ENCODE measurements at regions not wholly inside any gene's neighbourhood (a gene's known extent, or its start where the extent isn't known, plus 50 kb on each side); places are given as distances from the start of the nearest gene placed in this dataset.

DNA sequence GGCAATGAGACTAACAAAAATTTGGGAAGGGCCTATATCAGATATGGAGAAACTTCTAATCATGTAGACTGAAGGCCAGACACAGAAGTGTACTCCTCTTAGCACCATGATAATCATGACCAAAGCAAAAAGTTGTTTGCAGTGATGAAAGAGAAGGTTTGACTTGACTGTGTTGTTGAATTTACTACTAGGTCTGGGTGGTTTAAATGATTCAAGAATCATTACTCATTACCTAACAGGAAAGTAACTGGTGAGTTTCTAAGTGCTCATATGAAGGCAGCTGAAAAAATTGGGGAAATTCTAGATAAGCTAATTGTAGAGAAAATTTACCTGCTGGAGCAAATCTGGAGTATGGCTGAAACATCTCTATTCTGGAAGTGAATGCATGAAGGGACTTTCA, 451.5 kb upstream of the SORCS1 start:
- Histone ChIP-seq H3K9me3 (ENCODE audit: control insufficient read depth in 5 of 5, low read length in 5 of 5) (no peaks in the 10 kb centered on the region), H3K27me3 (ENCODE audit: control insufficient read depth in 5 of 5, insufficient read depth in 4 of 5, low read length in 5 of 5) (no peaks in the 10 kb centered on the region), H3K9ac (ENCODE audit: low read length in 5 of 5) (no peak overlapping the region), H3K4me1 (ENCODE audit: control insufficient read depth in 5 of 5, insufficient read depth in 5 of 5, low read length in 5 of 5) (peaks cover 0 to 5% (median 4%) of the 10 kb centered on the region in 5 donors), H3K27ac (ENCODE audit: low read depth, low read length) (no peak overlapping the region), H3K4me3 (ENCODE audit: low read depth in 1 of 5, low read length in 5 of 5) (no peak overlapping the region), H3K36me3 (ENCODE audit: control insufficient read depth in 5 of 5, insufficient read depth in 5 of 5, low read length in 5 of 5) (no peaks in the 10 kb centered on the region)

- no peak overlapping the region for H3K9ac ChIP-seq (ENCODE audit: low read length in 5 of 5)
Measured at GRCh38 chr10:107614939-107615685, 450.6 kb upstream of the SORCS1 start.

GRCh38 chr10:107611115-107611514, 446.6 kb upstream of the SORCS1 start:
- Histone ChIP-seq H3K9ac (ENCODE audit: low read length in 5 of 5) (no peak overlapping the region), H3K27me3 (ENCODE audit: control insufficient read depth in 5 of 5, insufficient read depth in 4 of 5, low read length in 5 of 5) (no peaks in the 10 kb centered on the region), H3K4me3 (ENCODE audit: low read depth in 1 of 5, low read length in 5 of 5) (no peak overlapping the region), H3K9me3 (ENCODE audit: control insufficient read depth in 5 of 5, low read length in 5 of 5) (no peaks in the 10 kb centered on the region), H3K27ac (ENCODE audit: low read depth, low read length) (no peak overlapping the region), H3K36me3 (ENCODE audit: control insufficient read depth in 5 of 5, insufficient read depth in 5 of 5, low read length in 5 of 5) (no peaks in the 10 kb centered on the region), H3K4me1 (ENCODE audit: control insufficient read depth in 5 of 5, insufficient read depth in 5 of 5, low read length in 5 of 5) (peaks cover 0 to 2% (median 0%) of the 10 kb centered on the region in 5 donors)

More at GRCh38 chr10:107614939-107615685, 450.6 kb upstream of the SORCS1 start:
- Histone ChIP-seq H3K36me3 (ENCODE audit: control insufficient read depth in 5 of 5, insufficient read depth in 5 of 5, low read length in 5 of 5) (no peaks in the 10 kb centered on the region), H3K27ac (ENCODE audit: low read depth, low read length) (no peak overlapping the region), H3K4me3 (ENCODE audit: low read depth in 1 of 5, low read length in 5 of 5) (no peak overlapping the region), H3K27me3 (ENCODE audit: control insufficient read depth in 5 of 5, insufficient read depth in 4 of 5, low read length in 5 of 5) (no peaks in the 10 kb centered on the region), H3K9me3 (ENCODE audit: control insufficient read depth in 5 of 5, low read length in 5 of 5) (no peaks in the 10 kb centered on the region), H3K4me1 (ENCODE audit: control insufficient read depth in 5 of 5, insufficient read depth in 5 of 5, low read length in 5 of 5) (peaks cover 0 to 5% (median 4%) of the 10 kb centered on the region in 5 donors)

GRCh38 chr10:107589081-107589480, 424.6 kb upstream of the SORCS1 start:
- Histone ChIP-seq H3K36me3 (ENCODE audit: control insufficient read depth in 5 of 5, insufficient read depth in 5 of 5, low read length in 5 of 5) (no peaks in the 10 kb centered on the region), H3K27ac (ENCODE audit: low read depth, low read length) (no peak overlapping the region), H3K4me3 (ENCODE audit: low read depth in 1 of 5, low read length in 5 of 5) (no peak overlapping the region)

GRCh38 chr10:107585630-107586029, 421.1 kb upstream of the SORCS1 start:
- H3K36me3 ChIP-seq (ENCODE audit: control insufficient read depth in 5 of 5, insufficient read depth in 5 of 5, low read length in 5 of 5), result no peaks in the 10 kb centered on the region
- no peak overlapping the region for H3K9ac ChIP-seq (ENCODE audit: low read length in 5 of 5)
- peaks cover 0 to 19% (median 9%) of the 10 kb centered on the region in 5 donors for H3K9me3 ChIP-seq (ENCODE audit: control insufficient read depth in 5 of 5, low read length in 5 of 5)
- no peaks in the 10 kb centered on the region for H3K27me3 ChIP-seq (ENCODE audit: control insufficient read depth in 5 of 5, insufficient read depth in 4 of 5, low read length in 5 of 5)
- H3K4me3 ChIP-seq (ENCODE audit: low read depth in 1 of 5, low read length in 5 of 5), result no peak overlapping the region
- H3K27ac ChIP-seq (ENCODE audit: low read depth, low read length), result no peak overlapping the region
- no peaks in the 10 kb centered on the region for H3K4me1 ChIP-seq (ENCODE audit: control insufficient read depth in 5 of 5, insufficient read depth in 5 of 5, low read length in 5 of 5)

More at GRCh38 chr10:107589081-107589480, 424.6 kb upstream of the SORCS1 start:
- Histone ChIP-seq H3K9me3 (ENCODE audit: control insufficient read depth in 5 of 5, low read length in 5 of 5) (peaks cover 0 to 19% (median 9%) of the 10 kb centered on the region in 5 donors), H3K27me3 (ENCODE audit: control insufficient read depth in 5 of 5, insufficient read depth in 4 of 5, low read length in 5 of 5) (no peaks in the 10 kb centered on the region), H3K4me1 (ENCODE audit: control insufficient read depth in 5 of 5, insufficient read depth in 5 of 5, low read length in 5 of 5) (no peaks in the 10 kb centered on the region), H3K9ac (ENCODE audit: low read length in 5 of 5) (no peak overlapping the region)

DNA sequence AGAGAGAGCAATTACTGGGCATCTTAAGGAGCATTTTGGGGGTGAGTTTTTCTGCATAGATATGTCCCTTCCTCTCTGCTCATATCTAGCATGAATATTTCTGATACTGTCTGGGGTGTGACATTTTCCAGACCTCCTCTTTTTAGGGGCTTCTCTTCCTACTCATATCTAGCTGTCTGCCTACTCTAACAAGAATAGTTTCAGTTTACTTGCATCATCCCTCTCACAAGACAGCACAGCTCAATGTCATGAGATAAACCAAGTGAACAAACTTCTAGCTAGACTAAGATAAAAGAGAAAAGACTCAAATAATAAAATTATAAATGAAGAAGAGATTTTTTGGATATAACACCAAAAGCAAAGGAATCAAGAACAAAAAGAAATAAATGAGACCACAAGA, 419.5 kb upstream of the SORCS1 start:
- Histone ChIP-seq H3K9ac (ENCODE audit: low read length in 5 of 5) (no peak overlapping the region), H3K4me3 (ENCODE audit: low read depth in 1 of 5, low read length in 5 of 5) (no peak overlapping the region), H3K27ac (ENCODE audit: low read depth, low read length) (no peak overlapping the region), H3K4me1 (ENCODE audit: control insufficient read depth in 5 of 5, insufficient read depth in 5 of 5, low read length in 5 of 5) (no peaks in the 10 kb centered on the region), H3K9me3 (ENCODE audit: control insufficient read depth in 5 of 5, low read length in 5 of 5) (peaks cover 0 to 19% (median 9%) of the 10 kb centered on the region in 5 donors), H3K36me3 (ENCODE audit: control insufficient read depth in 5 of 5, insufficient read depth in 5 of 5, low read length in 5 of 5) (no peaks in the 10 kb centered on the region), H3K27me3 (ENCODE audit: control insufficient read depth in 5 of 5, insufficient read depth in 4 of 5, low read length in 5 of 5) (no peaks in the 10 kb centered on the region)

- Histone ChIP-seq H3K27ac (ENCODE audit: low read depth, low read length) (no peak overlapping the region), H3K4me1 (ENCODE audit: control insufficient read depth in 5 of 5, insufficient read depth in 5 of 5, low read length in 5 of 5) (peaks cover 0 to 11% (median 9%) of the 10 kb centered on the region in 5 donors), H3K36me3 (ENCODE audit: control insufficient read depth in 5 of 5, insufficient read depth in 5 of 5, low read length in 5 of 5) (no peaks in the 10 kb centered on the region), H3K4me3 (ENCODE audit: low read depth in 1 of 5, low read length in 5 of 5) (no peak overlapping the region), H3K27me3 (ENCODE audit: control insufficient read depth in 5 of 5, insufficient read depth in 4 of 5, low read length in 5 of 5) (no peaks in the 10 kb centered on the region), H3K9me3 (ENCODE audit: control insufficient read depth in 5 of 5, low read length in 5 of 5) (no peaks in the 10 kb centered on the region), H3K9ac (ENCODE audit: low read length in 5 of 5) (no peak overlapping the region)
Measured at GRCh38 chr10:107579970-107580369, 415.5 kb upstream of the SORCS1 start.

GRCh38 chr10:107577221-107577620, 412.7 kb upstream of the SORCS1 start:
- no peaks in the 10 kb centered on the region for H3K27me3 ChIP-seq (ENCODE audit: control insufficient read depth in 5 of 5, insufficient read depth in 4 of 5, low read length in 5 of 5)
- H3K36me3 ChIP-seq (ENCODE audit: control insufficient read depth in 5 of 5, insufficient read depth in 5 of 5, low read length in 5 of 5), result no peaks in the 10 kb centered on the region
- H3K9me3 ChIP-seq (ENCODE audit: control insufficient read depth in 5 of 5, low read length in 5 of 5), result no peaks in the 10 kb centered on the region
- H3K4me1 ChIP-seq (ENCODE audit: control insufficient read depth in 5 of 5, insufficient read depth in 5 of 5, low read length in 5 of 5), result peaks cover 0 to 11% (median 9%) of the 10 kb centered on the region in 5 donors
- no peak overlapping the region for H3K27ac ChIP-seq (ENCODE audit: low read depth, low read length)
- no peak overlapping the region for H3K4me3 ChIP-seq (ENCODE audit: low read depth in 1 of 5, low read length in 5 of 5)
- H3K9ac ChIP-seq (ENCODE audit: low read length in 5 of 5), result no peak overlapping the region

GRCh38 chr10:107576746-107577145, 412.2 kb upstream of the SORCS1 start:
- no peak overlapping the region for H3K9ac ChIP-seq (ENCODE audit: low read length in 5 of 5)
- no peaks in the 10 kb centered on the region for H3K9me3 ChIP-seq (ENCODE audit: control insufficient read depth in 5 of 5, low read length in 5 of 5)
- no peak overlapping the region for H3K27ac ChIP-seq (ENCODE audit: low read depth, low read length)
- peaks cover 0 to 11% (median 9%) of the 10 kb centered on the region in 5 donors for H3K4me1 ChIP-seq (ENCODE audit: control insufficient read depth in 5 of 5, insufficient read depth in 5 of 5, low read length in 5 of 5)
- no peaks in the 10 kb centered on the region for H3K27me3 ChIP-seq (ENCODE audit: control insufficient read depth in 5 of 5, insufficient read depth in 4 of 5, low read length in 5 of 5)
- H3K36me3 ChIP-seq (ENCODE audit: control insufficient read depth in 5 of 5, insufficient read depth in 5 of 5, low read length in 5 of 5), result no peaks in the 10 kb centered on the region
- no peak overlapping the region for H3K4me3 ChIP-seq (ENCODE audit: low read depth in 1 of 5, low read length in 5 of 5)

GRCh38 chr10:107565014-107565413, 400.5 kb upstream of the SORCS1 start:
- Histone ChIP-seq H3K27me3 (ENCODE audit: control insufficient read depth in 5 of 5, insufficient read depth in 4 of 5, low read length in 5 of 5) (no peaks in the 10 kb centered on the region), H3K4me3 (ENCODE audit: low read depth in 1 of 5, low read length in 5 of 5) (no peak overlapping the region), H3K9me3 (ENCODE audit: control insufficient read depth in 5 of 5, low read length in 5 of 5) (peaks cover 0 to 5% (median 4%) of the 10 kb centered on the region in 5 donors), H3K4me1 (ENCODE audit: control insufficient read depth in 5 of 5, insufficient read depth in 5 of 5, low read length in 5 of 5) (no peaks in the 10 kb centered on the region), H3K27ac (ENCODE audit: low read depth, low read length) (no peak overlapping the region), H3K9ac (ENCODE audit: low read length in 5 of 5) (no peak overlapping the region), H3K36me3 (ENCODE audit: control insufficient read depth in 5 of 5, insufficient read depth in 5 of 5, low read length in 5 of 5) (no peaks in the 10 kb centered on the region)
